ENCODE measurements at regions not wholly inside any gene's neighbourhood (a gene's known extent, or its start where the extent isn't known, plus 50 kb on each side); places are given as distances from the start of the nearest gene placed in this dataset.

DNA sequence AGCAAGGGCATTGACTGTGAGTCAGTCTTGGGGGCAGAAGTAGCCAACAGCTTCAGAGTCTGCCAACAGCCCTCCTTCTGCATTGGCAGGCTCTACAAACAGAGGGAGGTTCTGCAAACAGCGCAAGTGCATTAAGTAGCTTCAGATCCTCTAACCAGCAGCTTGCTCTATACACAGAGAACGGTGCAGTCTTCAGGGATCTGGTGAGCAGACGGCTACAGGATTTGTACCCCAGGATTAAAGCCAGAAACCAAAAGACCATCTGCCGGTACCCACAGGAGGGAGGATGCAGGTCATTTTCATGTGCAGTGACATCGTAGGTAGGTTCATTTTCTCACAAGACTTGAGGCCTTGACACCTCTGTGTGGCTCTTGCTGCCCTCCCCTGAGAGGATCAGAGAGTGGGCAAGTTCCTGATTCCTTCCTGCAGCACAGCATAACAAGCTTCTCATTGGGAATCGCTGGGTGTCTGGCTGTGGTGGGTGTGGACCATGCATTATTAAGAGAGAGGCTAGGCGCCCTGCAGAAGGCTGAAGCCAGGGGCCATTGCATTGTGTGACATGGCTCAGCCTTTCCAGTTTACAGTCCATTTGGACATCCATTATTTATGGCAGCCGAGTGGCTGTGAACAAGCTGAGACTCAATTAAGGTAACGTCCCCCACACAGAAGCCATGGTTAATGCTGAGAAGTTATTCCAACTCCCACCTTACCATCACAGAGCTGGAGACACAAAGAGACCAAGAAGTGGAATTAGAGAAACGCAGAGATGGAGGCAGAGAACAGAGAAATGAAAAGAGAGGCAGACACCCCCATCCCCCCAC is 250.0 kb downstream of the LRFN2 start:
- TF ChIP-seq, protein P1, sequence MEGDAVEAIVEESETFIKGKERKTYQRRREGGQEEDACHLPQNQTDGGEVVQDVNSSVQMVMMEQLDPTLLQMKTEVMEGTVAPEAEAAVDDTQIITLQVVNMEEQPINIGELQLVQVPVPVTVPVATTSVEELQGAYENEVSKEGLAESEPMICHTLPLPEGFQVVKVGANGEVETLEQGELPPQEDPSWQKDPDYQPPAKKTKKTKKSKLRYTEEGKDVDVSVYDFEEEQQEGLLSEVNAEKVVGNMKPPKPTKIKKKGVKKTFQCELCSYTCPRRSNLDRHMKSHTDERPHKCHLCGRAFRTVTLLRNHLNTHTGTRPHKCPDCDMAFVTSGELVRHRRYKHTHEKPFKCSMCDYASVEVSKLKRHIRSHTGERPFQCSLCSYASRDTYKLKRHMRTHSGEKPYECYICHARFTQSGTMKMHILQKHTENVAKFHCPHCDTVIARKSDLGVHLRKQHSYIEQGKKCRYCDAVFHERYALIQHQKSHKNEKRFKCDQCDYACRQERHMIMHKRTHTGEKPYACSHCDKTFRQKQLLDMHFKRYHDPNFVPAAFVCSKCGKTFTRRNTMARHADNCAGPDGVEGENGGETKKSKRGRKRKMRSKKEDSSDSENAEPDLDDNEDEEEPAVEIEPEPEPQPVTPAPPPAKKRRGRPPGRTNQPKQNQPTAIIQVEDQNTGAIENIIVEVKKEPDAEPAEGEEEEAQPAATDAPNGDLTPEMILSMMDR (IDR thresholded peaks at IDR 0.05) = no peak
- no peak for TF ChIP-seq POLR2A (IDR thresholded peaks at IDR 0.05)
